NCI-H2081 treated with DMSO at 0.1 percent for 48 hours (cell line): ENCODE measurements at regions not wholly inside any gene's neighbourhood (a gene's known extent, or its start where the extent isn't known, plus 50 kb on each side); places are given as distances from the start of the nearest gene placed in this dataset.

Experiments
- DNase-seq: peaks from one replicate; lab custom pipeline; 2025; lab: John Stamatoyannopoulos, UW

DNA sequence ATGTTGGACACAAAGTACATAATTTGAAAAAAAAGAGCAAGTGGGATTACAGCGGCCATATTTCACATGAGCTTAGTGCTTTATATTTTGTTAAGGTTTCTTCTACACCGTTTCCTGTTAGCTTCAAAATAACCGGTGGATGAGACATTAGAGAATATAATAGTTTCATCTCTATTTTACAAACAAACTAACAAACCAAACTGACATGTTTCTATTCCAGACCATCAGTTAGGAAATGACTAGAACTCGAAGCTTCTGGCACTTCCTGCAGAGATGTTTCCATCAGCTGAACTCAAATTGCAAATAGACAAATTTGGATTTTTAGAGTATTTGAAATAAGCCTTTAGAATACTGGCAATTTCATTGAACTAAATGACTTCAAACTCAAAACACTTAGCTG is 86.5 kb downstream of the MTRR start:
- DNase-seq = no peak

DNA sequence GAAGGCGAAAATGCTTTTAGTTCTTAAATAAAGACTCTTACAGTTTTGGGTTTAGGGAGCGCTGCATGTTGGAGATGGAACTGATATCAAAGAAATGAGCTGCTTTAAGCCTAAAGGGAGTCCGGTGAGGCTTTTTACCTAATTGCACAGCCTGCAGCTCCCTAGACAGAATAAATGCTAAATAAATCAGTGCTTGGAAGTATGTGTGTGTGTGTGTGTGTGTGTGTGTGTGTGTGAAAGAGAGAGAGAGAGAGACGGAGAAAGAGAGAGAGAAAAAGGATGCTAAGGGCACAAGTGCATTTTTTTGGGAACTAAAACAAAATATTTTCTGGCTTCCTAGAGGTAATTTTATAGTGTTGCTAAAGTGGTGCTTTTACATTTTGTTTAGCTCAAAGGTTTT is 88.4 kb downstream of the MTRR start:
- no peak for DNase-seq

DNA sequence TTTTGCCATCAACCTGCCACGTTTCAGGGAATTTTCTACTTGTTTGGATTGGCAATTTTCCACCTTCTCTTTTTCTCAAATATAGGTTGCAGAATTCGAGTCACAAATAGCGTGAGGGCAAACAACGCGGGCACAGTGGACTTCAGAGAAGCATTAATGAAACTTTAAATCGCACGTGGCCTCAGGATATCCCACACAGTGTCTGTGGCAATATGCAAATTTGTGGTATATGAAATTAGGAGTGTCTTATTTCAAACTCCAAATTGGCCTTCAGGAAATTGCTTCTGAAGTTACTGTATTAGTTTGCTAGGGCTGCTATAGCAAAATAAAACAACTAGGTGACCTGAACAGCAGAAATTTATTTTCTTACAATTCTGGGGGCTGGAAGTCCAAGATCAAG is 91.2 kb downstream of the MTRR start:
- DNase-seq = no peak

DNA sequence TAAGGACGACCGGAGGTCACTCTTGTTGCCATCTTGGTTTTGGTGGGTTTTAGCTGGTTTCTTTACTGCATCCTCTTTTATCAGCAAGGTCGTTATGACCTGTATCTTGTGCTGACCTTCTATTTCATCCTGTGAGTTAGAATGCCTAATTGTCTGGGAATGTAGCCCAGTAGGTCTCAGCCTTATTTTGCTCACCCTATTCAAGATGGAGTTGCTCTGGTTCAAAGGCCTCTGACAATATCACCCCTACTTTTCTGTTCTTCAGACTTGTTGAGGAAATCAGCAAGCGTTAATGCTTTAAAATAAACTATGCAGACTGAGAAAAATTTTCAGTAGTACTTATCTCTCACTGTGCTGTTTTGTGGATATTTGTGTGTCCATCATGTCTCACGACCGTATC is 92.6 kb downstream of the MTRR start:
- DNase-seq = no peak

DNA sequence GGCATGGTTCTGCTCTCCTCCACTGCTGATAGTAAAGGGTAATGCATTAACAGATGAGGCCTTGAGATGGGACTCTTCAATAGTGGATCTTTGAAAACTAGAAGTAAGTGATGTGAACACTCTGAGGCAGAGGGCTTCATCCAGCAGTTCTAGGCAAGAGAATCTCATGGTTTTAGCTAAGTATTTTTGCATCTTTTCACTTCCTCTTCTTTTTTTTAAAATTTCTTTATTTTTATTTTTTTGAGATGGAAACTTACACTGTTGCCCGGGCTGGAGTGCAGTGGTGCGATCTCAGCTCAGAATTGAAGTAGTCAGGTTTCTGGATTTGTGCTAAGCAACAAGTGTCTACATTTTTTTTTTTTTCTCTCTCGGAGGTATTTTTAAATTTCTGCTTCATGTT is 101.9 kb downstream of the MTRR start:
- DNase-seq = no peak

DNA sequence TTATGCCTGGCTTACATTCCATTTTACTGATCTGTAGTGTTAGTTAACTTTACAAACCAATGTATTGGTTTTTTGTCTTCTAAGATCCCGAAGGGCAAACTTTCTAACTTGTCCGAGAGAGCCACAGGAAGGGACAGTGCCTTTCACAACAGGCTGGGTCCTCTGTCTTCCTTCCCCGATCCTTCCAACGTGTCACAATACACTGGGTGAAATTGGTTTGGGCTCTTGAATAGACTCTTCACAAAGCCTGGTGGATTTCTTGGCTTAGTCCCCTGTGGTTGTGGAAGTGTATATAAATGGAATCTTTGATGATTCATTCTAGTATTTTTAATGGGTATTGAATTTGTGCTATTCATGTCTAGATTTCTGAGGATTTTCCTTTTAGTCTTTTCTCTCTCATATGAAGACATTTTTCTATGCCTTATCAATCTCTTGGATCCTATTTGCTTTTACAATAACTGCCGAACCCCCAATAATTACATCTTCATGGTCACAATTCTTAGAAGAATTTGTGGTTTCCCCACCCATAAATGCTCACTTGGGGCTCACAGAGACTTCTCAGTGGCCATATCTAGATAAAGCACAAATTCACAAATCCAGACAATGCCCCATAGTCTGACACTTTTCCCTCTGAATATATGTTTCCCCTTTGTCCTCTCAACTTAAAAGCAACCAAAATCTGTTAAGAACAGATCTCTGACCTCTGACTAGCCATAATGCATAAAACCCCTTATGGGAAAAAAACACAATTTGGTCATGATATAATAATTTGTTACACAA is 107.7 kb downstream of the MTRR start:
- no peak for DNase-seq

DNA sequence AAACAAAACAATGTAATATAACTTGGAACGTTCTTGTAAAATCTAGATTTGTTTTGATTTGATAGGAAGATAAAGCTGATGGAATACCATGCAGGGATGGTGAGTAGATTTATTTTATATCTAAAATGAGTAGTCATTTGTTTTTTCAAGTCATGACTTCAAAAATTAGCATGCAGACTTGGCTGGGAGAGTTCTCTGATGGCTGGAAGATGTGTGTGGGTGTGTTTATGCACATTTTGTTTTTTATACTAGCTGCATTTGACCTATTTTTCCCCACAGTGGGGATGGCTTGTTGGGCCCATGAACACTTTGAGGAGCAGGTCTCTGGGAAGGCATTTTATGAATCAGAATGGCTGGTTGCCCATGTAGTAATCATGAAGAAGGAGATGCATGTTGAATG is 109.2 kb downstream of the MTRR start:
- DNase-seq = no peak

DNA sequence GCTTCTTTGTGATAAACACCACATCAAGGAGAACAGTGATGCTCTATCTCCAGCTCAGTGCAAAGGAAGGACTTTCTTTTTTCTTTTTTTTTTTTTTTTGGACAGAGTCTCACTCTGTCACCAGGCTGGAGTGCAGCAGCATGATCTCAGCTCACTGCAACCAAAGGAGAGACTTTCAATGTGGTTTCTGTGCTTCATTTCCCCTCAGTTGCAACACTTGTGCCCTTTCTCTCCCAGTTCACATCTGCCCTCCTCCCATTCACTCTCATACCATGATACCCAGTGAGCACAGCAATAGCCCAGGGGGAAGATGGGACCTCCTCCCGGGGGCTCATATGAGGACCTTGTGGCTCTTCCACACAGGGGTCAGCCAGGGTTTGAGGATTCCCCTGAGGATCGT is 110.0 kb downstream of the MTRR start:
- DNase-seq = no peak

DNA sequence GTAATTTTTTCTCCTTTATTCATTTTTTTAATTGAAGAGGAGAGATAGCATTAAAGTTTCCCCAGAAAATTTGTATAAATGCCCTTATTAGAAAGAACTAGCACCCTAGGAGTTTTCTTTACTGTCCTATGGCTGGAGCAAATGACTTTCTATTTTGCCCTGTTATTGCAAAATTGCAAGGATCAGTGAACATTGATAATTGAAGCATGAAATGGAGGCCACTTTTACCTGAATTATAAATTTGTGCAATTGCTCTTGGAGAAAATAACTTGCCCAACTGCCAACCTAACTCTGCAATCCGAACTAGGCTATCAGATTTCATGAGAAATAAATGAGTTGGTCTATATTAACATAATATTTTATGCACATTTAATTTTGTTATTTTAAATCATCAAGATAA is 111.9 kb downstream of the MTRR start:
- DNase-seq = no peak

DNA sequence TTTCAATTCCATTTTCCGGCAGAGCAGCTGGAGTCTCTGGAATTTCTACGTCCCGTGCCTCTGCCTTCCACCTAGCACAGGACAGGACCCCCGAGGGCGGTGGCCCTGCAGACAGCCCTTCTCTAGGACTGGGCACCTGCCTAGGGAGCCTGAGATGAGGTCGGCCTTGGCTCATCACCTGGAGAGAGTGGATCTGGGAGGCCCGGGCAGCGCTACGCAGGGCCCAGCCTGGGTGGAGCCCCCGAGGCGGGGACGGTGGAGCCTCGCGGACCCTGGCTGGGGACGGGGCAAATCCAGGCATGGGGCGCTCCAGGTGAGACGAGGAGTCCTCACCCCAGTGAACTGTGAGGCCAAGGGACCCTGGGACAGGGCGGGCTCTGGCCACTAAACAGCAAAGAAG is 114.5 kb downstream of the MTRR start:
- DNase-seq = no peak

DNA sequence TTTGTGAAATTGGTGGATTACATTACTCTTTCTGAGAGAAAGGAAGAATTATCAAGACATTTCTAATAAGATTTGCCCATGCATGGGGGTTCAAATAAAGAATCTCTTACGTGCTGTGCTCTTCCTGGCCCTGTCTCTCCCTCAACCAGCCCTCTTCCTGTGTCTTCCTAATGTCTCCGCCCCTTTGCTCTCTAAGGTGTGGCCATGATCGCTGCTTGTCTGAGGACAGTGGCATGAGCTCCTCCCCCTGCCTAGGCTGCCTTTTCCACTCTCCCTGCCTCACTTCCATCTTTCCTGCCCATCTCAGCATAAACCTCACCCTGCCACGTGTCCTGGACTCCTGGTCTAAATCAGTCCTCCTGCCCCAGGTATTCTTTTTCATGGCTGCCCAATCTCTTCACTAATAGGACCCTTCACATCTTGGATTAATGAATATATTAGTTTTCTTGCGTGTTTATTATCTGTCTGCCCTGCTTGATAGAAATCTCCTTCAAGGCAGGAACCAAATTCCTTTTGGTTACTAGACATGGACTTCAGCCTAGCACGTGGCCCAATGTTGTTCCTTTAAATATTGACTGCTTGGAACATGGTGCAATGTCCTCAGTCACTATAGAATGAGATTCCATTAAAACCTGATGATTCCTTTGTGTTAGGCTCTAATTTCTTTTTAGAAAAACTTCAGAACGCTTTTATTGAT is 122.3 kb downstream of the MTRR start:
- DNase-seq = no peak

DNA sequence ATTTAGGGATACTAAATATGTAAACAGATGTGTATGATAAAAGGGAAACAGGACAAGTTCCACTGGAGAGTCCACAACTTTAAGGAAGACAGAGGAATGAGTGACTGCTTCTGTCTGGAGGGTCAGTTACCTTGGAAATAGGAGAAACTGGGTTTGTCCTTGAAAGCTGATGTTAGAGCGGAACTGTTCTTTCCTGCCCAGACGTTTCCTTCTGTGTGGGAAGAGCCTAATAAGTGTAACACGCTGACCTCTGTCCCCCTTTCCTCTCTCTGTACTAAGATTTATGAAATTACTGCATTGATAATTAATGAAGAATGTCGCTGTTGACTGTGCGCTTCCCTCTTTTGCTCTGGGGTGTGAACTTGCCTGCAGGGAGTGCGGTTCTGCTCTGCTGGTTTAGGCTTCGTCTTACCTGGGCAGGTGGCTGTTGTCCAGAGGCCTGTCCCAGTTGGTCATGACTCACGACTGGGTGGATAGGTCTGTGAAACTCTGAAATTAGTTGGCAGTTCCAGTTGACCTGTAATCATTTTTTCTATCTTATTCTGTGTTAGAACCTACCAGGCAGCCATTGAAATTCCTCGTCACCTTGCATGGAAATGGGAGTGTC is 126.8 kb downstream of the MTRR start:
- DNase-seq = no peak

DNA sequence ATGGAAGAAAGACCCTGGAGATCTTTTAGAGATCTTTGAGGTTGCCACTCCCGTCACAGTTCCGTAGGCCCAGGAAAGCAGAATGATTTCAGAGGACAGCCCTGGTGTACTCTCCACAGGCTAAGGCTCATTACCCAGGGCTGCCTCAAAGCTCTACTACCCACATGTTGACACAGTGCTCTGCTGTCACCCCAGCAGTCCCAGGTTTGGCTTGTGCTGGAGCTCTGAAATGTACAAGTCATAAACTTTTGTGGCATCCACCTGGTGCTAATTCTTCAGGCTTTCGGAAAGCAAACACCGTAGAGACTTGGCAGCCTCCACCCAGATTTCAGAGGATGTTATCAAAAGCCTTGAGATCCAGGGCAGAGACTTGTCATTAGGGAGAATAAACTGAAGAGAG is 136.5 kb downstream of the MTRR start:
- no peak for DNase-seq

DNA sequence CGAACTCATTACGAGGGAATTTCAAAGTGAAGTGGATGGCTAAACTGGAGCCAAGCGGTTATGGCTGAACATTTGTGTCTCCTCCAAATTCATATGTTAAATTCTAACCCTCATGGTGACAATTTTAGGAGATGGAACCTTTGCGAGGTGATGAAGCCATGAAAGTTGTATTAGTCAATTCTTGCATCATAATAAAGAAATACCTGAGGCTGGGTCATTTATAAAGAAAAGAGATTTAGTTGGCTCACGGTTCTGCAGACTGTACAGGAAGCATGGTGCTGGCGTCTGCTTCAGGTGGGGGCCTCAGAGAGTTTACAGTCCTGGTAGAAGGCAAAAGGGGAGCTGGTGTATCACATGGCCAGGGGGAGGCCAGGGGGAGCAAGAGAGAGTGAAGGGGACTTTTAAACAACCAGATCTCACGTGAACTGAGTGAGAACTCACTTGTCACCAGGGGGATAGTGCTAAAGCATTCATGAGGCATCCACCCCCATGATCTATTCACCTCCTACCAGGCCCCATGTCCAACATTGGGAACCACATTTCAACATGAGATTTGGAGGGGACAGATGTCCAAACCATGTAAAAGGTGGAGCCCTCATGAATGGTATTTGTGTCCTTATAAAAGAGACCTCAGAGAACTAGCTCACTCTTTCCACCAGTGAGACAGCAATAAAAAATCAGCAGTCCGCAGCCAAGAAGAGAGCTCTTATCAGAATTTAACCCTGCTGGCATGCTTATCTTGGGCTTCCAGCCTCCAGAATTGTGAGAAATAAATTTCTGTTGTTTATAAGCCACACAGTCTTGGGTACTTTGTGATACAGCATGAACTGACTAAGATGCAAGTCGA is 143.4 kb downstream of the MTRR start:
- no peak for DNase-seq

DNA sequence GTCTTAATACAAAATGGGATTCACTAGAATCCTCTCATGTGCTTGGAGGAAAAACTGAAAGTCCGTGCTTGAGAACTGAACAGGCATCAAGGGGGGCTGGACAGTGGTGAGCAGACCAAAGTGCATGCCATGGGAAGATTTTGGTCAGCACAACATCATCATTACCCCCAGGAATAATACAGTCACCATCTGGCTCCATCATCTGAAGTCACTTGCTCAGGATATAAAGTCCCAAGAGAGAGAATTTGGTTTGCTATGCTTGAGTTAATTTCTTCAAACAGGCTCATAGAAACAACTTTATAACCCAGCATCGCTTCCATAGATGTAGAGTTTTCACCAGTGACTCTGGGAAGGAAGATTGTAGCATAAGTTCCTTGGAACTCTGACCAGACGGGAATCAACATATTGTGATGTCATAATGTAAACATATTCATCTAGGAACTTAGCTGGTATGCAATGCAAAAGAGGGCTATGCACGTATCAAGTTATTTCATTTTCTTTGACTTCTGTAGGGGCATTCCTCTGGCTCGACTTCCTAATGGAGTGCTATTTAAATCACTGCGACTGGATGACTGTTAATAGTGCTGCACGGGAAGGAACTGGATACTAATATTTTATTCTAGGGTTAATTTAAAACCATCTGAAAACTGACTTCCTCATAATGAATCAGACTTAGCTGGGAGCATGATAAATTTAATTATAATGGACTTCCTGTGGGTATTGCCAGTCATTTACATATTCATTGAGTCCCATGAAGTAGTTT is 145.2 kb downstream of the MTRR start:
- DNase-seq = no peak

DNA sequence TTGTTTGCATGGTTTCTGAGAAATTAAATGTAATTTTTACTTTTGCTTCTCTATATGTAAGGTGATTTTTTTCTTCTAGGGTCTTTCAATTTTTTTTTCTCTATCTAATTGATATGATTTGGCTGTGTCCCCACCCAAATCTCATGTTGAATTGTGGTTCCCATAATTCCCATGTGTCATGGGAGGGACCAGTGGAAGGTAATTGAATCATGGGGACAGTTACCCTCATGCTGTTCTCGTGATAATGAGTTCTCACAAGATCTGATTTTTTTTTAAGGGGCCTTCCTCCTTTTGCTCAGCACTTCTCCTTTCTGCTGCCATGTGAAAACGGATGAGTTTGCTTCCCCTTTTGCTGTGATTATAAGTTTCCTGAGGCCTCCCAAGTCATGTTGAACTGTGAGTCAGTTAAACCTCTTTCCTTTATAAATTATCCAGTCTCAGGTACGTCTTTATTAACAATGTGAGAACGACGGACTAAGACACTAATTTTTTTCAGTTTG is 150.8 kb downstream of the MTRR start:
- DNase-seq = no peak

DNA sequence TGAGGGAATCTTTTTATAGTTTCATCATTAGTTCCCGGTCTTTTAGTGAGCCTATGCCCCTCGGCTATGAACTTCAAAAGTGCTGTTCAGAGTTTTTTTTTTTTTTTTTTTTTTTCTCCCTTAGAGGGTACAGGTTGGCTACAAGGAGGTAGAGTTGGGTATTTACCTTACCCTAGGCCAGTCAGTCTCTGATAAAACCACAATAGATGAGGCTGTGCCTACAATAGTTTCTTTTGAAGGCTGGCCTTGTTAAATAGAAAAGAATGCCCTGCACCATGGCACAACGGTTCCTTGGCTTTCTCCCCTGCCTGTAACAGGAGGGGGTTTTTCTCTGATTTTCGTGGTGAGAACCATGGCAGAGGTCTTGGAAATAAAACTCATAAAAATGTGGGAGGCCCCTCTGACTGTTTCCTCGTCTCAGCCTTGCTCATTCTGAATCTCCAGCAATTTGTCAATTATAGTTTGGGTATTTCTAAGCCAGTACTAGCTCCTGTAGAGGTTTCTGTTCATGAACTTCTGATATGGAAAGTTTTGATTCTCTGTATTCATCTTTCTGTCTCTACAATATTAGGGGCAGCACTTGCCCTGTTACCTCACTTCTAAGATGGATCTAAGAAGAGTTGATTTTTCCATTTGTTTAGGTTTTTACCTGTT is 152.0 kb downstream of the MTRR start:
- no peak for DNase-seq

DNA sequence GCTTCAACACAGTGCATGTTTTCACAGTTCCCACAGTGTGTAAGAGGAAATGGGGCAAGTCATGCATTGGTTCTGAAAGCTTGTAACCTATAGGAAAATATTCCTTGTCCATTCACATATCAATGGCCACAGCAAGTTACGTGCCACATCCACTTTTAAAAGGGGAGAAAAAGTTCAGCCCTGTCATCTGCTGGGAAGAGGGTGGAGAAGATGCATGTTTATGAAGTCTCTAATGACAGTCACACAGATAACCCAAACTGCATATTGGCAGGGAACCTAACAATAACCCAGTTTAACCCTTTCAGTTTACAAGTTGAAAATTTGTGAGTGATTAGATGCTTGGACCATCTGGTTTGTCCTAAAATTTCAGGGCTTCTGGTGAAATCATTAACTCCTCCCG is 159.3 kb downstream of the MTRR start:
- DNase-seq = no peak

DNA sequence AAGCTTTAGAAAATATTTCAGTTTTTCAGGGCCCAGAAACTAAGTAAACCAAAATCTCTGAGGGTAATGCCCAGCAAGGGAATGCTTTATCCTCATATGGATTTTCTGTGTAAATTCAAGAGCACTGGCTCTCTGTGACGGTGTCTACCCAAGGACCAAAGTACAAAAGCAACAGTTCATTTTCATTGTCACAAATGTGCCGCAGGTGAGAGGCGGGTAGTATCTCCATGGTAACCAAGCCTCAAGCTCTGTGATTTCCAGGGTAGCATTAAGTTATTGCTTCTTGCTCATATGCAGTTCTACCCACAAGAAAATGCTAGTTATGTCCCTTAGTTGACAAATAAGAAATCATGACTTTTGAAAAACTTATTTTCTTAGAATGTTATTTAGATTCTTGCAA is 164.3 kb downstream of the MTRR start:
- no peak for DNase-seq

DNA sequence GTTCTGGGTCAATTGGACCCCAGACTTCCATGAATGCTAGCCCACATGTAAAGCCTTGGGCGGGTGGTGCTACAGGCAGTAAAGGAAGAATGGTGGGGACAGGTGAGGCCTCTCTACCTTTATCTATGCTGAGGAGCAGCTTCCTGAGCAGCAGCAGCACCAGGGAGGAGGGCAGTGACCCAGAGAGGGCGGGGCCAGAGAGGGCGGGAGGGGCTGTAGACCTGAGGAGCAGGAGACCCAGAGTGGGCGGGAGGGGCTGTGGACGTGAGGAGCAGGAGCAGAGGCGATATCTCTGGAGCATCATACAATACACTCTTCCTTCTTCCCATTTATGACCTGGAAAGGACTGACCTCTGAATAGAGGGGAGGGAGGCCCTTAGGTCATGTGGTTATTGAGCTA is 165.9 kb downstream of the MTRR start:
- no peak for DNase-seq

DNA sequence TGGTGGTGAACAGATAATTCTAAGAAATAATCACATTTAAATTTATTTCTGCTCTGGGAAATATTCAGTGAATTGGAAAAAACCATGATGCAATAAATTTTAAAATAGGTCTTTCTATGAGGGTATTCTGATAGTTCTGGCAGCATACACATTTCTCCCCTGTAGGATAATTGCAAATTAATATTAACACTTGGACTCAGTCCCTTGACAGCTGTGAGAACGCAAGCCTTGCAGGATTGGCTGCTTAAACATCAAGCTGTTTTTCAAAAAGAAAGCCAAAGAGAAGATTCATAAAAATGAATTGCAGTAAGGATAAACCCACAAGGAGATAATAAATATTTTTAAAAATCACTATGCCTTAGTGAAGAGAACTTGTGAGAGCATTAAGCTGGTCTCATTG is 180.0 kb downstream of the MTRR start:
- no peak for DNase-seq
